HG02852 (cell line): ENCODE measurements at regions not wholly inside any gene's neighbourhood (a gene's known extent, or its start where the extent isn't known, plus 50 kb on each side); places are given as distances from the start of the nearest gene placed in this dataset.

Experiments used
- ATAC-seq: cut with Tn5 transposase; IDR thresholded peaks from one replicate; pipeline ENCODE4 v1.9.1; 2021; ENCODE audit warnings: mild to moderate bottlenecking, moderate library complexity; ENCODE audit not compliant: unreplicated experiment

- no peak for ATAC-seq
Observed at GRCh38 chr11:95586155-95586554, 203.4 kb downstream of the FAM76B start.

DNA sequence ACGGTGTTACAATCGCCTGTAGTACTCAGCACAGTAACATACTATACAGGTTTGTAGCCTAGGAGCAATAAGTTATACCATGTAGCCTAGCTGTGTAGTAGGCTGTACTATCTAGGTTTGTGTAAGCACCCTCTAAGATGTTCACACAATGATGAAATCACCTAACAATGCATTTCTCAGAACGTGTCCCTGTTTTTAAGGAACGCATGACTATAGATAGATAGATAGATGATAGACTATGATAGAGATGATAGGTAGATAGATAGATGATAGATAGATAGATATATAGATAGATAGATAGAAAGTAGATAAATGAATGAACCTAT lies 203.9 kb downstream of the FAM76B start:
- ATAC-seq, result no peak

DNA sequence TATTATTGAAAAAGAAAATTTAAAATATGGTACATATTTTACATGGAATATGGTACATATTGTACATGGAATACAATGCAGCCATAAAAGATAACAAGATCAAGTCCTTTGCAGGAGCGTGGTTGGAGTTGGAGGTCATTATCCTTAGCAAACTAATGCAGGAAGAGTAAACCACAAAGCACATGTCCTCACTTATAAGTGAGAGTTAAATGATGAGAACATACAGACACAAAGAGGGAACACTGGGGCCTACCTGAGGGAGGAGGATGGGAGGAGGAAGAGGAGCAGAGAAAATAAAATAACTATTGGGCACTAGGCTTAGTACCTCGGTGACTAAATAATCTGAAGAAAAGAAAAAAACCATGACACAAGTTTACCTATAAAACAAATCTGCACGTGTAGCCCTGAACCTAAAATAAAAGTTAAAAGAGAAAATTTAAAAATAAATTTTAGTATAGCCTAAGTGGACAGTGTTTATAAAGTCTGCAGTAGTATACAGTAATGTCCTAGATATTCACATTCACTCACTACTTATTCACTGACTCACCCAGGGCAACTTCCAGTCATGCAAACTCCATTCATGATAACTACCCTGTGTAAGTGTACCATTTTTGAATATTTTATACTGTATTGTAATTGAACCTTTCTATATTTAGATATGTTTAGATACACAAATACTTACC lies 204.4 kb downstream of the FAM76B start:
- no peak for ATAC-seq

DNA sequence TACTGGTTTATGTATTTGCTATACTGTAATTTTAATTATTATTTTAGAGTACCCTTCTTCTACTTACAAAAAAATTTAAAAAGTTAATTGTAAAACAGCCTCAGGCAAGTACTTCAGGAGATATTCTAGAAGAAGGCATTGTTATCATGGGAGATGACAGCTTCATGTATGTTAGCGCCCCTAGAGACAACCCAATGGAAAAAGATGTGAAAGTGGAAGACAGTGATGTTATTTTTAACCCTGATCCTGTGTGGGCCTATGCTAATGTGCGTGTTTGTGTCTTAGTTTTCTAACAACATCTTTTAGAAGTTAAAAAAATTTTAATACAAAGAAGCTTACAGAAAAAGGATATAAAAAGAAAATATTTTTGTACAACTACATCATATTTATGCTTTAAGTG lies 205.0 kb downstream of the FAM76B start:
- no peak for ATAC-seq

DNA sequence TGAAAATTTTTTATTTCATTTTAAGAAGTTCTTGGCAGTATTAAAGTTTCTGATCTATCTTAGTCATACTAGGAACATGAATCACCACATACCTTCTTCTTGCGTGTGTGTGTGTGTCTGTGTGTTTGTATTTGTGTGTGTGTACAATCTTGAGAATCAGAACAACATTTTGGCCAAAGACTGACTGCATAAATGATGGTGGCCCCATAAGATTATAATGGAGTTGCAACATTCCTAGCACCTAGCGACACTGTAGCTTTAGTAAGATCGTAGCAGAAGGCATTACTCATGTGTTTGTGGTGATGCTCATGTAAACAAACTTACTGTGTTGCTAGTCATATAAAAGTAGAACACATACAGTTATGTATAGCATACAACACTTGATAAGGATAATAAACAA lies 205.4 kb downstream of the FAM76B start:
- ATAC-seq, result no peak

GRCh38 chr11:95577716-95578460 lies 211.7 kb downstream of the FAM76B start:
- no peak for ATAC-seq

GRCh38 chr11:95576146-95576845 lies 213.3 kb downstream of the FAM76B start:
- ATAC-seq, result no peak

DNA sequence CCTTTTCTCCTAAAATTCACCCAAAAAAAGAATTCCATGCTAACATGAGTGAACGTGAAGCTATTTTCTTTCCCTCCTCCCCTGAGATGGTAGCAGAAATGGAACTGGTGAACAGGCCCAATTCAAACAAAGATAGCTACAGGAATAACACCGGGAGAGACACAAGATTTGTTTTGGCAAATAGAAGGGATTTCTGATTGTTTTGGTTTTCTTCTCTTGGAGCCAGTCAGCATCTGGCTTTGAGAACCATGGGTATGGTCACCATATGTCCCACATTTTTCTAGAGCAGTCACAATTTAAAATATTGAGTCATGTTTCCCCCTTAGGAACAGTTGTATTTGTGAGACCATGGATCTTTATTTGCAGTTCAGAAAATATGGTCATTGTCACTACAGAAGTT lies 214.1 kb downstream of the FAM76B start:
- no peak for ATAC-seq

DNA sequence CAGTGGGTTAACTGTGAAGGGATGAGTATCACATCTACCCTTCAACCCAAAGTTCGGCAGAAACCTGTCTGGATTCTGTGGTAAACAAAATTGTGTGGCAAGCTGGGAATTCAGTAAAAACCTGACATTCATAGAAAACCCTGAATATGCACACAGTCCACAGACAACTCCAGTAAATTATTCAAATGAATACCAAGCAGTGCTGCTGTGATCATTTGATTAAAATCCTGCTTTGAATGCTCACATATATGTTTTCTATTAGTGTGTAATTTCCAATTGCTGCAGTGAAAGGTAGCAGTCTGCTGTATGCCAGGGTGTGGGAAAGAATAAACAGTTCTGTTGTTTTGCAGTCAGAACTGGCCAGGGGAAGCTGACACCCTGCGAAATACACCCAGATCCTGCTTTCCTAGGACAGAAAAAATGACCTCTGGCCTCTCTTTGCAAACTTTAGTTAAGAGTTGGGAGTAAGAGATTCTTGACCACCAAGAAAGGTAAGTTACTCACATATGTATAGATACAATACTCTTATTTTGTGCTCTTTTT lies 217.8 kb downstream of the FAM76B start:
- ATAC-seq, result no peak

DNA sequence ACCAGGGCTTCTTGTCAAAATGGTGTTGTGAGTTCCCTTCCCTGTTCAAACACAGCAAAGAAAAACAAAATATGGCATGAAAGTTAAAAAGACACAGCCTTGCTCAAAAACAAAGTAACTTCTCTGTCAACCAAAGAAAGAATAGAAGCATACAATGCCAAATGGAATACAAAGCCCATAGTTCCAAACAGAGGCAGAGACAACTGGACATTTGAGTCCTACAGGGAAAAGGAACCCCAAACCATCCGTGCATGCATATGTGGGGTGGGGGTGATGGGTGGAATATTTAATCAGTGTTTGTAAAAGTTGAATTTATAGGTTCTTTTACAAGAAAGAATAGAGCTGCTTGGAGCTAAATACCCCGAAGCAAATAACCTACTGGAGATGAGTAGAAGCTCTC lies 218.7 kb downstream of the FAM76B start:
- ATAC-seq, result no peak

DNA sequence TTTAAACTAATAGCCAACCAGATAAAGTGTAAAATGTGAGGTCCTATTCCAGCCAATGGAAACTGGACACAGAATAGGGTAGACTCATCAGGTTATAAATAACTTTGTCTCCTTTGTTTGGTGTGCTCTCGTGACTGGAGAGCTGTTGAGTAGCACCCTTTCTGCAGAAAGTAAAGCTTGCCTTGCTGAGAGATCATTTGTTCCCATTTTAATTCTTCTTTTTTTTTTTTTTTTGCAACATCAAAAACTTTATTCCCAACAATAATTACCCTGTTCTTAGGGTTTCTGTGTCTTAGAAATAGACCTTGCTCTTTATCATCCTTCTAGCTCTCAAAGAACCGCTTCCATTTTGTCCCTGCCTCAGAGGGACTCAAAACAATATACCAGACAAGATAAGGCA lies 220.4 kb downstream of the FAM76B start:
- ATAC-seq, result no peak

DNA sequence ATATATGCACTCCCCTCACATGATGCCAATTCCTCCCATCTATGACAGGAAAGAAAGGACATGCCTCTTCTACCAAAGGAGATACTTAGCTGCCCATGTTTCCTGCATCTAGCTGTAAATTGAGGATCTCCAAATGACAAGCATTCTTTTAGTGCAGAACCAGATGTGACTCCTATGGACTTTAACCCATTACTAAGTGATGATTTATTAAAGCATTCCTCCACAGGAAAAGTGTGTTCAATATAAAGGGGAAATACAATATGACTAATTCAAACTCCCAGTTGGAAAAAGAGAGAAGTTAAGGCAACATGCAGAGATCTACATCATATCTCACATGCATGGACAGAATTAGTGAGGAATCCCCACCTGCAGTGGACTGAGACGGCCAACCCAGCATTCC lies 221.3 kb downstream of the FAM76B start:
- no peak for ATAC-seq

DNA sequence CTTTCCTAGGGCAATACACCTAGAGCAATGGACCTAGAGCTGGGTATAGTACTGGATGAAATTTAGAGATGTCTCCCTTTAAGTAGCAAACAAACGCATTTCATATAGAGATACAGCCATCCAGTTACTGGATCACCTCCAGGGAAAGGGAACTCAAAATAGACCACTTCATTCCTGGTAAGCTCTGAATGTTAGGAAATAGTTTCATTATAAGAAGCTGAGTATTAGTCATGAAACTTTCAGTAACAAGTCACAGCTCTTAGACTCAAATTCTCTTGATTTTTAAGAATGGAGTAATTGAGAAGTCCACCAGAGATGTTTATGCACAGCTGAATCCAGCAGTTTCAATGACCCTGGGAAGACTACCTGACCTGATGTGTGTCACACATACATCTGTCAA lies 221.9 kb downstream of the FAM76B start:
- ATAC-seq, result no peak

DNA sequence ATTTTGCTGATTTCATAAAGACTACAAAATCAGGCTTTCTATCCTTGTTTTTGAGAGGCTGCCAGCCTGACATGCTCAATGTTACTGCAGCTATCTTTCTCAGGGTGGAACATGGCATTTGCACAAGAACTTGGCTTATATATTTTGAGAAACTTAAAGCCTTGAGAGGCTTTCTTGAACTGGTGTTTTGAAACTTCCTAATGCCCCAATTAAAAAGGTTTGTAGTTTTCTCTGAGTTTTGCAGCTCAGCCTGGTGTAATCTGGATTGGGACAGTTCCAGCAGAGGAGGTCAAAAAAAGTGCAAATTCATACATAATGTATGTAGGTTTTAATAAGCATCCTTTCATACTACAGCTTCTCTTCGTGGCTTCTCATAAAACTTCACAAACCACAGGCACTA lies 223.4 kb downstream of the FAM76B start:
- no peak for ATAC-seq

- ATAC-seq, result no peak
Observed at GRCh38 chr11:95565724-95566141, 223.8 kb downstream of the FAM76B start.

DNA sequence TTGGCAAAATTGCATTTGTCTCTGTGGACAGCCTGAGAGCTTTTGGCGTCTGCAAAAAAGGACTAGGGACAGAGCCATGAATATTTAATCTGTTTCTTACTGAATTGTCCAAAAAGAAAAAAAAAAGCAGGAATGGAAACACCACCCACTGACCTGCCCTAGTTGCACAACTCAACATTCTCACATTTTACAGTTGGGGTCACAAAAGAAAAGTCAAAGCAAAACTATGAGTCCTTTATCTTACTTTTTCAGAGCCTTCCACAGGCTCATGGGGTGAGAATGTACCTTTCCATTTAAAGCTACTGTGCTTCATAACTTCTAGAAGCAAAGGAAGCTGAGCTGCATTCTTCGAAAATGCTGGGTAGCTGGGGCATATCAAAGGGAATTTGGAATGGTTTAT lies 225.7 kb downstream of the FAM76B start:
- ATAC-seq, result no peak

DNA sequence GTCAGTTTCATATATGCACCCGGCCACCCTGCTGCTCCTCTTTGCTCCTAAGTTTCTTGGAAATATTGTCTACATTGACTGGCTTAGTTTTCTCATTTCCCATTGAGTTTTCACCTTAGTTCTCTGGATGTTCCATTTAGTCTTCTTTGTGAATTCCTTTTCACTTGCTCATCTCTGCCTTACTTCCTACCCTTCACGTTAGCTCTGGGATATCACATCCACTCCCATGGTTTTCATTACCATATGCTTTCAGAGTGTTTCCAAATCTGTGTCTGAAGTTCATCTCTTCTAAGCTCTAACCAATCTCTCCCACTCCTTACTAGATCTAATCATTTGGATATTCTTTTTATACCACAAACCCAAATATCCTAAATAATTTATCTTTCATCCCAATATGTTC lies 226.4 kb downstream of the FAM76B start:
- ATAC-seq, result no peak

- no peak for ATAC-seq
Observed at GRCh38 chr11:95562196-95562921, 227.2 kb downstream of the FAM76B start.

GRCh38 chr11:95559899-95560298 lies 229.7 kb downstream of the FAM76B start:
- no peak for ATAC-seq

DNA sequence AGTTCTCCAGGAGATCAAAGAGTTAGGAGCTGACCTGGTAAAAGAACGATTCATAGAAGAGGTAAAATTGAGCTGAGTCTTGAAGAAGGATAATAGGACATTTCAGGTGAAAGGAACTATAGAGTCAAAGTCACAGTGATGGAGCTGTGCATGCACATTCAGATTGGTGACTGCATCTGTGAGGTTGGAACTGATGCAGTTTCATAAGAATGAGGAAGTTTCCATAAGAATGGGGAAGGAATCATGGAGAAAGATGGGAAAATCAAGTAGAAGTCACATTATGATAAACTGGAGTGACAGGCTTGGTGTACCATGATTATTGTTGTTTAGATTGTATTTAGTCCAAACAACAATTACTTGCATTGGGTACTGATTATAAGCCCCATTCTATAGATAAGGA lies 232.2 kb downstream of the FAM76B start:
- ATAC-seq, result no peak
